ENCODE measurements at regions not wholly inside any gene's neighbourhood (a gene's known extent, or its start where the extent isn't known, plus 50 kb on each side); places are given as distances from the start of the nearest gene placed in this dataset.

GRCh38 chr16:9199311-9199710, 107.9 kb downstream of the HAPSTR1 start:
- H3K36me3 ChIP-seq (ENCODE audit: control insufficient read depth, insufficient read depth, low read length) = no peaks in the 10 kb centered on the region
- no peaks in the 10 kb centered on the region for H3K9me3 ChIP-seq (ENCODE audit: control insufficient read depth, insufficient read depth, low read depth, low read length)
- DNase-seq (ENCODE audit: low read depth, low spot score) (no peak), ATAC-seq (no peak)
- in situ Hi-C loops (cut with HindIII; ENCODE audit: low pct_unique_long_range_greater_than_20kb, low sequenced_read_pairs) = no loop called here
- H3K4me3 ChIP-seq (ENCODE audit: low read depth in 2 of 2, low read length in 2 of 2) = no peak overlapping the region
- ChIA-PET CTCF (no interaction called here), POLR2A (no interaction called here)
- intact Hi-C loops (cut with micrococcal nuclease; ENCODE audit: unreplicated experiment) = no loop called here
- BruUV-seq (replicated peaks) = no TSS peak
- TF ChIP-seq TCF7L2 (IDR thresholded peaks at IDR 0.05; ENCODE audit: low read depth, low read length) (no peak), REST (IDR thresholded peaks at IDR 0.05; ENCODE audit: insufficient read depth in 1 of 2, low read depth in 2 of 2, low read length in 1 of 2) (no peak), SIN3A (IDR thresholded peaks at IDR 0.05; ENCODE audit: borderline replicate concordance, insufficient read depth, low read depth, low read length) (no peak), CTCF (IDR thresholded peaks at IDR 0.05) (no peak), POLR2AphosphoS5 (IDR thresholded peaks at IDR 0.05; ENCODE audit: low read depth, low read length) (no peak)
- H3K4me1 ChIP-seq (ENCODE audit: control insufficient read depth, insufficient read depth, low read length) = no peaks in the 10 kb centered on the region
- no peaks in the 10 kb centered on the region; the same call in 1 of the 2 replicates for H3K27me3 ChIP-seq (ENCODE audit: control insufficient read depth, insufficient read depth, low read length)
- H3K27ac ChIP-seq (ENCODE audit: low read length) = no peak overlapping the region

- no peaks in the 10 kb centered on the region; the same call in 1 of the 2 replicates for H3K27me3 ChIP-seq (ENCODE audit: control insufficient read depth, insufficient read depth, low read length)
- intact Hi-C loops (cut with micrococcal nuclease; ENCODE audit: unreplicated experiment) (no loop called here), in situ Hi-C loops (cut with HindIII; ENCODE audit: low pct_unique_long_range_greater_than_20kb, low sequenced_read_pairs) (no loop called here)
- H3K4me1 ChIP-seq (ENCODE audit: control insufficient read depth, insufficient read depth, low read length) = no peaks in the 10 kb centered on the region
- H3K36me3 ChIP-seq (ENCODE audit: control insufficient read depth, insufficient read depth, low read length) = no peaks in the 10 kb centered on the region
- DNase-seq (ENCODE audit: low read depth, low spot score) (no peak), ATAC-seq (no peak)
- no peak for TF ChIP-seq POLR2AphosphoS5 (IDR thresholded peaks at IDR 0.05; ENCODE audit: low read depth, low read length)
- no peak for TF ChIP-seq REST (IDR thresholded peaks at IDR 0.05; ENCODE audit: insufficient read depth in 1 of 2, low read depth in 2 of 2, low read length in 1 of 2)
- no peak for TF ChIP-seq TCF7L2 (IDR thresholded peaks at IDR 0.05; ENCODE audit: low read depth, low read length)
- no peak for TF ChIP-seq CTCF (IDR thresholded peaks at IDR 0.05)
- no peak for TF ChIP-seq SIN3A (IDR thresholded peaks at IDR 0.05; ENCODE audit: borderline replicate concordance, insufficient read depth, low read depth, low read length)
- ChIA-PET CTCF (no interaction called here), POLR2A (no interaction called here)
- H3K9me3 ChIP-seq (ENCODE audit: control insufficient read depth, insufficient read depth, low read depth, low read length) = no peaks in the 10 kb centered on the region
- H3K27ac ChIP-seq (ENCODE audit: low read length) = no peak overlapping the region
- BruUV-seq (replicated peaks) = no TSS peak
- no peak overlapping the region for H3K4me3 ChIP-seq (ENCODE audit: low read depth in 2 of 2, low read length in 2 of 2)
Observed at GRCh38 chr16:9199751-9200150, 108.3 kb downstream of the HAPSTR1 start.
